HG02623 (cell line): ENCODE measurements at regions not wholly inside any gene's neighbourhood (a gene's known extent, or its start where the extent isn't known, plus 50 kb on each side); places are given as distances from the start of the nearest gene placed in this dataset.
"Not testable (repeated sequence)": the region's sequence is repeated elsewhere in the genome, so short reads cannot be mapped to it uniquely, and the experiment has no call there.

ENCODE experiments used
- ATAC-seq: cut with Tn5 transposase; IDR thresholded peaks from one replicate; pipeline ENCODE4 v1.9.1; 2021; ENCODE audit warnings: moderate library complexity; ENCODE audit not compliant: unreplicated experiment

GRCh38 chr10:63836666-63837442, 315.7 kb downstream of the REEP3 start:
- ATAC-seq = no peak

- ATAC-seq = no peak
These were observed 320.6 kb downstream of the REEP3 start for GRCh38 chr10:63841761-63842160.

GRCh38 chr10:63843107-63843506, 321.9 kb downstream of the REEP3 start:
- no peak for ATAC-seq

GRCh38 chr10:63848871-63849270, 327.7 kb downstream of the REEP3 start:
- not testable (repeated sequence) for ATAC-seq

GRCh38 chr10:63862860-63863259, 341.7 kb downstream of the REEP3 start:
- no peak for ATAC-seq

- ATAC-seq = no peak
These were observed 344.0 kb downstream of the REEP3 start for GRCh38 chr10:63865210-63865609.

GRCh38 chr10:63866075-63866746, 345.0 kb downstream of the REEP3 start:
- peak; percentile 83 for ATAC-seq

- ATAC-seq = peak; percentile 46
These were observed 345.5 kb downstream of the REEP3 start for GRCh38 chr10:63866747-63867140.

GRCh38 chr10:63878428-63878827, 357.2 kb downstream of the REEP3 start:
- ATAC-seq = no peak

GRCh38 chr10:63883861-63884260, 362.7 kb downstream of the REEP3 start:
- ATAC-seq = no peak

- ATAC-seq = no peak
These were observed 363.2 kb downstream of the REEP3 start for GRCh38 chr10:63884426-63884825.

- ATAC-seq = no peak
These were observed 364.0 kb downstream of the REEP3 start for GRCh38 chr10:63885156-63885555.

GRCh38 chr10:63886281-63887022, 365.3 kb downstream of the REEP3 start:
- no peak for ATAC-seq

GRCh38 chr10:63887023-63887589, 365.9 kb downstream of the REEP3 start:
- ATAC-seq = no peak

GRCh38 chr10:63887600-63888370, 366.6 kb downstream of the REEP3 start:
- ATAC-seq = no peak

- ATAC-seq = no peak
These were observed 368.6 kb downstream of the REEP3 start for GRCh38 chr10:63889803-63890202.

- no peak for ATAC-seq
These were observed 375.8 kb downstream of the REEP3 start for GRCh38 chr10:63896992-63897391.

- ATAC-seq = no peak
These were observed 378.6 kb downstream of the REEP3 start for GRCh38 chr10:63899673-63900300.

GRCh38 chr10:63901228-63901627, 380.0 kb downstream of the REEP3 start:
- ATAC-seq = peak; percentile 52

GRCh38 chr10:63901881-63902280, 380.7 kb downstream of the REEP3 start:
- ATAC-seq = no peak
